Ascending aorta (tissue), 2 donors: ENCODE measurements at regions not wholly inside any gene's neighbourhood (a gene's known extent, or its start where the extent isn't known, plus 50 kb on each side); places are given as distances from the start of the nearest gene placed in this dataset.

ENCODE experiments used
- DNase-seq, 2 donors: peaks; one replicate each; pipeline ENCODE4 v3.0.0-alpha.2; 2019; ENCODE audit warnings: low spot score in 2 of 2
- H3K27ac ChIP-seq, 2 donors: fragments of 200-600 bp; sonication (generic); one replicate each; pipeline ENCODE4 v1.5.1; 2016 to 2017; ENCODE audit warnings: mild to moderate bottlenecking in 1 of 2
- H3K27me3 ChIP-seq: fragments of 200-600 bp; sonication (generic); one replicate; pipeline ENCODE4 v1.5.1; 2017
- H3K36me3 ChIP-seq, 2 donors: fragments of 200-600 bp; sonication (generic); one replicate each; pipeline ENCODE4 v1.5.1; 2016
- H3K4me1 ChIP-seq, 2 donors: fragments of 200-600 bp; sonication (generic); one replicate each; pipeline ENCODE4 v1.5.1; 2016 to 2017; ENCODE audit warnings: mild to moderate bottlenecking in 1 of 2
- H3K4me3 ChIP-seq, 2 donors: fragments of 200-600 bp; sonication (generic); one replicate each; pipeline ENCODE4 v1.5.1; 2016 to 2017; ENCODE audit warnings: mild to moderate bottlenecking in 1 of 2
- H3K9me3 ChIP-seq, 2 donors: fragments of 200-600 bp; sonication (generic); one replicate each; pipeline ENCODE4 v1.5.1; 2016
- intact Hi-C: fragments of 100-400 bp; cut with DNase I; formaldehyde crosslinking; loops from one replicate; pipeline ENCODE4 v1.15.1; 2023
- TF ChIP-seq, protein P1 (sequence below), 3 experiments: fragments of 200-600 bp in 2 of 3; fragments of 450-650 bp in 1 of 3; sonication (generic) in 2 of 3; IDR thresholded peaks; one replicate each; pipeline ENCODE4 v1.5.1; 2016 to 2019; ENCODE audit warnings: antibody characterized with exemption in 3 of 3, mild to moderate bottlenecking in 1 of 3, moderate library complexity in 1 of 3

DNA sequence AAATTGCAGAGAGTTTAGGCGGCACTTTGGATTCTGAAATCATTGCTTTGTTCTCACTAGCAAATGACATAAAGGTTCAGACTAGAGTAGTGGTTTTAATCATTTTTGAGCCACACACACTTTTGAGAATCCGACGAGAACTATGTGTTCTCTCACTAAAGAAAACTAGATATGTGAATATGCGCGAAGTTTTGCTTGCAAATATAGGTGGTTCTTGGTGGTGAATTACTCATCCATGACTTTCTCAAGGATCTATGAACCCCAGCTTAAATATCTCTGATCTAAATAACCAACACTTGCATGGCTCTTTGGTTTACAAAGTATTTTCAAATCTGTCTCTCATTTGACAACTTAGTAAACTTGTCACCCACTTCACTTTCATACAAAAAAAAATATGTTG is 54.8 kb downstream of the NOG start:
- TF ChIP-seq, protein P1, sequence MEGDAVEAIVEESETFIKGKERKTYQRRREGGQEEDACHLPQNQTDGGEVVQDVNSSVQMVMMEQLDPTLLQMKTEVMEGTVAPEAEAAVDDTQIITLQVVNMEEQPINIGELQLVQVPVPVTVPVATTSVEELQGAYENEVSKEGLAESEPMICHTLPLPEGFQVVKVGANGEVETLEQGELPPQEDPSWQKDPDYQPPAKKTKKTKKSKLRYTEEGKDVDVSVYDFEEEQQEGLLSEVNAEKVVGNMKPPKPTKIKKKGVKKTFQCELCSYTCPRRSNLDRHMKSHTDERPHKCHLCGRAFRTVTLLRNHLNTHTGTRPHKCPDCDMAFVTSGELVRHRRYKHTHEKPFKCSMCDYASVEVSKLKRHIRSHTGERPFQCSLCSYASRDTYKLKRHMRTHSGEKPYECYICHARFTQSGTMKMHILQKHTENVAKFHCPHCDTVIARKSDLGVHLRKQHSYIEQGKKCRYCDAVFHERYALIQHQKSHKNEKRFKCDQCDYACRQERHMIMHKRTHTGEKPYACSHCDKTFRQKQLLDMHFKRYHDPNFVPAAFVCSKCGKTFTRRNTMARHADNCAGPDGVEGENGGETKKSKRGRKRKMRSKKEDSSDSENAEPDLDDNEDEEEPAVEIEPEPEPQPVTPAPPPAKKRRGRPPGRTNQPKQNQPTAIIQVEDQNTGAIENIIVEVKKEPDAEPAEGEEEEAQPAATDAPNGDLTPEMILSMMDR (IDR thresholded peaks at IDR 0.05), result no peak

DNA sequence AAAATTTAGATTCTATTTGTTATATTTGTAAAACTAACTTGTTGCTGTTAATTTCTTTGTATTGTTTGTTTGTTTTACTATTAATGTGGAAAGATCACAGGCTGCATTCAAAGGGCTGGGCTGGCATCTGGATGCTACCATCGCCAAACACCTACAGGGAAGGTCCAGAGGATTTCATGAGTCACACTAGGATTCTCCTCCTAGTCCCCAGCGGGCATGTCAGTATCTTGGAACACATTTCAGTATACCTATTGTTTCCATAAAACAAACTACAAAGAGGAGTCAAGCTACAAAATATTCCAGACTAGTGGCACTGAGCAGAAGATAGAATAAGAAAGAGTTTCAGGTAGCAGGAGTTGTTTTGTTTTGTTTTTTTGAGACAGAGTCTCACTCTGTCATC is 55.3 kb downstream of the NOG start:
- intact Hi-C loops, result no loop called here
- TF ChIP-seq, protein P1 (IDR thresholded peaks at IDR 0.05), result no peak
- H3K9me3 ChIP-seq, result no peaks in the 10 kb centered on the region
- no peaks in the 10 kb centered on the region for H3K36me3 ChIP-seq
- H3K27ac ChIP-seq, result no peak overlapping the region
- no peaks in the 10 kb centered on the region for H3K27me3 ChIP-seq
- DNase-seq, result no peak
- H3K4me3 ChIP-seq, result no peak overlapping the region
- no peaks in the 10 kb centered on the region for H3K4me1 ChIP-seq

More for the DNA sequence above, 54.8 kb downstream of the NOG start:
- DNase-seq, result no peak
- no peaks in the 10 kb centered on the region for H3K27me3 ChIP-seq
- intact Hi-C loops, result no loop called here
- H3K9me3 ChIP-seq, result no peaks in the 10 kb centered on the region
- H3K27ac ChIP-seq, result no peak overlapping the region
- no peaks in the 10 kb centered on the region for H3K4me1 ChIP-seq
- no peak overlapping the region for H3K4me3 ChIP-seq
- no peaks in the 10 kb centered on the region for H3K36me3 ChIP-seq

DNA sequence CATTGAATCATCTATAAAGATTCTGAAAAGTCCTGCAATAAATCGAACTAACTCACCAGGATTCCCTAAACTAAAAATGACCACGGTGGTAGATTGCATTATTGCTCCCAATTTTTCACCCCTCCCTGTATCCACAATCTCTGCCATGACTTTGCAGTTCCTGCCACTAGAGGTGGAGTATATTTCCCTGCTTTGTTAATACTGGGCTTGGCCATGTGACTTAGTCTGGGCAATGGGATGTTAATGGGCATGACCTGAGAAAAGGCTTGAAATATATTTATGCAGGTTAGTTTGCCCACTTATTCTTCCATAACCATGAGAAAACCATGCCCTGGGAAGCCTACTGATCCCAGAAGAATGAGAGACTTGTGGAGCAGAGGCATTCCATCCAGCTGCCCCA is 59.1 kb downstream of the NOG start:
- TF ChIP-seq, protein P1 (IDR thresholded peaks at IDR 0.05), result no peak
- Histone ChIP-seq H3K4me3 (no peak overlapping the region), H3K27ac (no peak overlapping the region), H3K4me1 (no peaks in the 10 kb centered on the region), H3K9me3 (peaks cover 0 to 3% of the 10 kb centered on the region in 2 donors), H3K36me3 (no peaks in the 10 kb centered on the region), H3K27me3 (no peaks in the 10 kb centered on the region)
- no peak for DNase-seq
- intact Hi-C loops, result no loop called here

DNA sequence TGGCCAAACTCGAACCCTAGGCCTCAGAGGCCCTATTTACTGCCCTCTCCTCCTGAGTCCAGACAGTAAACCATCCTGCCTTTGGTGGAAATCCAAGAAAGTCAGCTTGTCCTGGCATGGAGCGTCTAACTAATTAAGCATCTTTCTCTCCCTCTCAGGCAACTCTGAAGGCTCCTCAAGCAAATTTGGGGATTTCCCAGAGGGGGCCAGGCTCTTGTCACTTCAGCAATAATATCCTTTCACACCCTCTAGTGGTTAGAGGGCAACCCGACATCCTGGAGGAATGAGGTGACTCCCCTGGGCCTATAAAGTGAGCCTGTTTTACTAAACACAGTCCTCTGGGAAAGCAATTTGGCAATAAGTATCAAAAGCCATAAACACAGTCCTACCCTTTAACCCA is 60.4 kb downstream of the NOG start:
- Histone ChIP-seq H3K9me3 (peaks cover 0 to 3% of the 10 kb centered on the region in 2 donors), H3K4me3 (no peak overlapping the region), H3K27me3 (no peaks in the 10 kb centered on the region), H3K4me1 (no peaks in the 10 kb centered on the region), H3K36me3 (no peaks in the 10 kb centered on the region), H3K27ac (no peak overlapping the region)
- DNase-seq, result no peak
- TF ChIP-seq, protein P1 (IDR thresholded peaks at IDR 0.05), result no peak
- intact Hi-C loops, result no loop called here

DNA sequence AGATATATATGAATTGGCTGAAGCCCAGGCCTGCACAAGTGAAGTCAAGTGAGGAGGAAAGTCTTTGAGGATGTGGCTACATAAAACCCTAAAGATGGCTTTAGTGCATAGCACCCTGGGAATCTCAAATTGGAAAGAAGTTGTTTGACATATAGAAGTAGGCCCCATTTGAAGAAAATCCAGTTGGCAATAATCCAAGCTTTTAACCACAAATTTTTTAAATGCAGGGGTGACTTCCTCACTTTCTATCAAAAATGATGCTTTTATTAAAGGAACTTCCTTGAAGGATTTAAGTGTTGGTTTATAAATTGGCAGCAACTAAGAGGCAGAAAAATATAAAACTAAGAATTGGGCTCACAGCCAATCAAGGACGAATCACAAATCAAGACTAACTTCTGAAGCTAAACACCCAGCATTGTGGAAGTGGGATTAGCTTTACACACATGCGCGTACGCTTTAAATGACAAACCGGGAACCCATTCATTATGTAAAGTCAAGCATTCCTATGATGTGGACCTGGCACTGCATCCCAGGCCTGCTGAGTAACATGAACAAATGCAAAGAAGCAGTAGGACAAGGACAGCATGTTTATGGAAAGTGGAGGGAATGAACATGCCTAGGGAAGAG is 63.3 kb downstream of the NOG start:
- H3K4me3 ChIP-seq, result no peak overlapping the region
- H3K27ac ChIP-seq, result no peak overlapping the region
- H3K27me3 ChIP-seq, result no peaks in the 10 kb centered on the region
- H3K9me3 ChIP-seq, result peaks cover 0 to 3% of the 10 kb centered on the region in 2 donors
- H3K4me1 ChIP-seq, result no peaks in the 10 kb centered on the region
- TF ChIP-seq, protein P1 (IDR thresholded peaks at IDR 0.05), result no peak
- H3K36me3 ChIP-seq, result no peaks in the 10 kb centered on the region
- no peak for DNase-seq
- intact Hi-C loops, result no loop called here

DNA sequence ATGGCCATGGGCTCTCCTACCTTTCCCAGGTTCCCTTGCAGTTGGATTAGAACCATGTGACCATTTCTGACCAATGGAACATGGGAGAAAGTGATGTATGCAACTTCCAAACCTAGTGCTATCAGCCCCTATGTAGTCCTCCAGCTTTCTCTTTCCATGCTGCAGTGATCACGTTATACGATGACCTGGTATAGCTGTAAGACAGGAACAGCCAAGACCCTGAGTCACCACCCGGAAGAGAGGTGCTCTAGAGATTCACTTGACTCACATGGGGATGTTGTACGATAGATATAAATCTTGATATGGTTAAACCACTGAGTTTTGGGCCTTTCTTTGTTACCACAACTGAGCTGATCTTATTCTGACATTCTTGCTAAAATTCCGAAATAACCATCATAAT is 65.1 kb downstream of the NOG start:
- Histone ChIP-seq H3K36me3 (no peaks in the 10 kb centered on the region), H3K4me1 (no peaks in the 10 kb centered on the region), H3K9me3 (peaks cover 0 to 3% of the 10 kb centered on the region in 2 donors), H3K27ac (no peak overlapping the region), H3K27me3 (no peaks in the 10 kb centered on the region), H3K4me3 (no peak overlapping the region)
- TF ChIP-seq, protein P1 (IDR thresholded peaks at IDR 0.05), result no peak
- intact Hi-C loops, result no loop called here
- DNase-seq, result no peak
